ENCODE measurements at regions not wholly inside any gene's neighbourhood (a gene's known extent, or its start where the extent isn't known, plus 50 kb on each side); places are given as distances from the start of the nearest gene placed in this dataset.

DNA sequence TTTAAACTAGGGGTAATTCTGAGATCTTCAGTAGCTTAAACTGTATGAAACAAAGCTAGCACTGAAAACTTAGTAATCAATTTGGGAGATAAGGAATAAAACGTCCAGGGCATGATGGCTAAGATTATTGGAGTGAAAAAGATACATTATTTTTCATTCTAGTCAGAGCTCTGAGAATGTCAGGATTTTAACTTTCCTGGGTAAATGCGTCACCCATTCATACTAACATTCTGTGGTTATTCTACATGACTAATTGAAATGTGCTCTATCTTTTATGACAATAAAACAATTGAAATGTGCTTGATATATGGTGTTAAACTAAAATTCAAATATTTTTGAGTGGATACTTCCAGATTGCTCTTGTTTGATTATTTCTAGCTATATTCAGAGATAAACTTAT is 626.0 kb downstream of the EDEM1 start:
- Histone ChIP-seq H3K36me3 (ENCODE audit: control insufficient read depth in 2 of 2, insufficient read depth in 2 of 2, low read length in 2 of 2) (no peaks in the 10 kb centered on the region), H3K9me3 (ENCODE audit: control insufficient read depth in 2 of 2, low read length in 2 of 2) (no peaks in the 10 kb centered on the region), H3K27ac (ENCODE audit: low read depth in 2 of 2, low read length in 2 of 2) (no peak overlapping the region), H3K9ac (ENCODE audit: low read depth in 1 of 2, low read length in 2 of 2) (no peak overlapping the region), H3K4me3 (ENCODE audit: low read length in 2 of 2) (no peak overlapping the region), H3K4me1 (ENCODE audit: control insufficient read depth in 2 of 2, insufficient read depth in 2 of 2, low read length in 2 of 2) (no peaks in the 10 kb centered on the region), H3K27me3 (ENCODE audit: control insufficient read depth in 2 of 2, insufficient read depth in 2 of 2, low read length in 2 of 2) (no peaks in the 10 kb centered on the region)

DNA sequence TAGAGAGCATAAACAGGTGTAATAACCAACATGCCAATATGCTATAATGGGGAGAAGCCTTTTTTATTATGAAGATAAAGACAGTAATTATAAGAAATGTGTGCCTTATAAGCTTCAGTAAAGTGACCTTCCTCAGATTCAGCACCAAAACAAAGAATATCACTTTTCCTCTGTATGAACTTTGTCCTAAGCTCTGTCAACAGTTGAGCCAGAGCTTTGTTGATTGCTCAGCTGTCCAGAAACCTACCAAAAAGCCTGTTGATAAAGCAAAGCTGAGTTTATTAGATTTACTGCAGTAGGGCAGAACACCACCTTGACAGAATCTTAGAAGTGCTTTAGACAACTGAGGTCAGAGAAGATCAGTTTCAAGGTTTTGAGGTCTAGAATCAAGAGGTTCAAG is 635.3 kb downstream of the EDEM1 start:
- H3K36me3 ChIP-seq (ENCODE audit: control insufficient read depth in 2 of 2, insufficient read depth in 2 of 2, low read length in 2 of 2) = no peaks in the 10 kb centered on the region
- no peaks in the 10 kb centered on the region for H3K4me1 ChIP-seq (ENCODE audit: control insufficient read depth in 2 of 2, insufficient read depth in 2 of 2, low read length in 2 of 2)
- no peaks in the 10 kb centered on the region for H3K27me3 ChIP-seq (ENCODE audit: control insufficient read depth in 2 of 2, insufficient read depth in 2 of 2, low read length in 2 of 2)
- no peaks in the 10 kb centered on the region for H3K9me3 ChIP-seq (ENCODE audit: control insufficient read depth in 2 of 2, low read length in 2 of 2)
- H3K27ac ChIP-seq (ENCODE audit: low read depth in 2 of 2, low read length in 2 of 2) = no peak overlapping the region
- H3K9ac ChIP-seq (ENCODE audit: low read depth in 1 of 2, low read length in 2 of 2) = no peak overlapping the region
- H3K4me3 ChIP-seq (ENCODE audit: low read length in 2 of 2) = no peak overlapping the region

DNA sequence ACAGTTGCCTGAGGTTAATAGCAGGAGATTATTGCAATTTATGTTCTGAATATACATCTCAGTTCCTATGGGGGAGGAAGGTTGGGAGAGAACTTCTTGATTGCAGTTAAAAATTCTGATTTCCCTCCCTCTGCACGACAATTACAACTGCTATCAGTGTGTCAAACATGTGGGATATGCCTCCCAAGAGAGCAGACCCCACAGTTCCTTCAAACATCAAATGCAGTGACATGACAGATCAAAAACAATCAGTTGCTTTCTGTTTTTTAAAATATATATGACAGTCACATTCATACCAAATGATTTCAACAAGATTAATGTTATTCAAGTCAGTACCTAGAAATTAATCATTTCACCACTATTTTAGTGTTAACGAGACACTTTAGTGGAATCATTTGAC is 639.0 kb downstream of the EDEM1 start:
- Histone ChIP-seq H3K9ac (ENCODE audit: low read depth in 1 of 2, low read length in 2 of 2) (no peak overlapping the region), H3K36me3 (ENCODE audit: control insufficient read depth in 2 of 2, insufficient read depth in 2 of 2, low read length in 2 of 2) (no peaks in the 10 kb centered on the region), H3K27me3 (ENCODE audit: control insufficient read depth in 2 of 2, insufficient read depth in 2 of 2, low read length in 2 of 2) (no peaks in the 10 kb centered on the region), H3K9me3 (ENCODE audit: control insufficient read depth in 2 of 2, low read length in 2 of 2) (no peaks in the 10 kb centered on the region), H3K4me1 (ENCODE audit: control insufficient read depth in 2 of 2, insufficient read depth in 2 of 2, low read length in 2 of 2) (no peaks in the 10 kb centered on the region), H3K27ac (ENCODE audit: low read depth in 2 of 2, low read length in 2 of 2) (no peak overlapping the region), H3K4me3 (ENCODE audit: low read length in 2 of 2) (no peak overlapping the region)

DNA sequence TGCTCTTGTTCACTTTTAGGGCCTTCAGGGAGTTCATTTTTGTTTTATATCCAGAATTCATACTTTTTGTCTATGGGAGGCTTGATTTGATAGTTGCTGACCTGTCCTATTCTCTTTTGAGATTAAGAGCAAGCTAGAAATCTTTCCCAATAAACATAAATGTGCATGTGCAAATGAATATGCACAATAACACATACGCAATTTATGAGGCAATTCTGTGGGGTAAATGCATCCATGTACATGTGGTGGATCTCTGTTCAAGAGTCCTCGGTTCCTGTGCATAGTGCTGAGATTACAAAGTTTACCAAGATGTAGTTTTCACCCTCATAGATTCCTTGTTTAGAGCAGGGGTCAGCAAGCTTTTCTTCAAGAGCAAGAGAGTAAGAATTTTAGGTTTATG is 640.7 kb downstream of the EDEM1 start:
- H3K27me3 ChIP-seq (ENCODE audit: control insufficient read depth in 2 of 2, insufficient read depth in 2 of 2, low read length in 2 of 2) = no peaks in the 10 kb centered on the region
- no peak overlapping the region for H3K4me3 ChIP-seq (ENCODE audit: low read length in 2 of 2)
- H3K36me3 ChIP-seq (ENCODE audit: control insufficient read depth in 2 of 2, insufficient read depth in 2 of 2, low read length in 2 of 2) = no peaks in the 10 kb centered on the region
- no peak overlapping the region for H3K9ac ChIP-seq (ENCODE audit: low read depth in 1 of 2, low read length in 2 of 2)
- H3K9me3 ChIP-seq (ENCODE audit: control insufficient read depth in 2 of 2, low read length in 2 of 2) = no peaks in the 10 kb centered on the region
- H3K4me1 ChIP-seq (ENCODE audit: control insufficient read depth in 2 of 2, insufficient read depth in 2 of 2, low read length in 2 of 2) = no peaks in the 10 kb centered on the region
- no peak overlapping the region for H3K27ac ChIP-seq (ENCODE audit: low read depth in 2 of 2, low read length in 2 of 2)

DNA sequence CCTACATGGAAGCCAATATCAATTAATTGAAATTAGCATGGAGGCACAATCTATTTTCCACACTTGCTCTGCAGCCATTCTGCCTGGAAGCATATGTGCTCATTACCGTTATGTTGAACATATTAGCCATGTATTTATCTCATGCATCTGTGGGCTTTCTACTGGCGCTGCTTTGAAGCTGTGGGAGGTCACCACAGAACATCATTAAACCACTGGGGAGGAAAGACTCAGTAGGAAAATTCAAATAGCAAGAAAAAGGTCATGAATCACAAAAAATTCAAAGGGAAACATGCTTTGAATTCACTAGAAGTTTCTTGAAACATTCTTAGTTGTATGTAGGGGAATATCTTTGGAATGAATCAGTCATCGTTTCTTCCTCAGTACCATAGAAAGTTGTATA is 652.5 kb downstream of the EDEM1 start:
- H3K4me3 ChIP-seq (ENCODE audit: low read length in 2 of 2) = no peak overlapping the region
- H3K27me3 ChIP-seq (ENCODE audit: control insufficient read depth in 2 of 2, insufficient read depth in 2 of 2, low read length in 2 of 2) = no peaks in the 10 kb centered on the region
- no peak overlapping the region for H3K9ac ChIP-seq (ENCODE audit: low read depth in 1 of 2, low read length in 2 of 2)
- no peaks in the 10 kb centered on the region for H3K36me3 ChIP-seq (ENCODE audit: control insufficient read depth in 2 of 2, insufficient read depth in 2 of 2, low read length in 2 of 2)
- no peaks in the 10 kb centered on the region for H3K9me3 ChIP-seq (ENCODE audit: control insufficient read depth in 2 of 2, low read length in 2 of 2)
- no peak overlapping the region for H3K27ac ChIP-seq (ENCODE audit: low read depth in 2 of 2, low read length in 2 of 2)
- H3K4me1 ChIP-seq (ENCODE audit: control insufficient read depth in 2 of 2, insufficient read depth in 2 of 2, low read length in 2 of 2) = no peaks in the 10 kb centered on the region

DNA sequence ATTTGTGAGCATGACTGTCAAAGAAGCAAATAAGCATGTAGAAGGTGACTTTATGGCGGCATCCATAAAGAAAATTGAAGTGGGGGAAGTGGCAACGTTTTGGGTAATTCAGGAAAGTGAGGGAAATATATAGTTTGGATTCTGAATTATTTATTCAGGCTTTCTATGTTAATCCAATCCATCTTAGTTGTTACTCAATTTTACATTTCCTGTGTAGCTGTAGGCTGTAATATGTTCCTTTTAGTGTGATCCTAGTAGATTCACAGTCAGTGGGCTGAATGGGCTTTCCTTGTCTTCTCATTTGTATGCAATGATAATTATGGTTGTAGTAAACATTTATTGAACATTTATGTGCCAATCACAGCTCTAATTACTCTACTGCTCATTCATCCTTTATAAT is 654.1 kb downstream of the EDEM1 start:
- no peaks in the 10 kb centered on the region for H3K4me1 ChIP-seq (ENCODE audit: control insufficient read depth in 2 of 2, insufficient read depth in 2 of 2, low read length in 2 of 2)
- no peak overlapping the region for H3K27ac ChIP-seq (ENCODE audit: low read depth in 2 of 2, low read length in 2 of 2)
- no peak overlapping the region for H3K9ac ChIP-seq (ENCODE audit: low read depth in 1 of 2, low read length in 2 of 2)
- H3K9me3 ChIP-seq (ENCODE audit: control insufficient read depth in 2 of 2, low read length in 2 of 2) = no peaks in the 10 kb centered on the region
- no peak overlapping the region for H3K4me3 ChIP-seq (ENCODE audit: low read length in 2 of 2)
- no peaks in the 10 kb centered on the region for H3K36me3 ChIP-seq (ENCODE audit: control insufficient read depth in 2 of 2, insufficient read depth in 2 of 2, low read length in 2 of 2)
- H3K27me3 ChIP-seq (ENCODE audit: control insufficient read depth in 2 of 2, insufficient read depth in 2 of 2, low read length in 2 of 2) = no peaks in the 10 kb centered on the region

DNA sequence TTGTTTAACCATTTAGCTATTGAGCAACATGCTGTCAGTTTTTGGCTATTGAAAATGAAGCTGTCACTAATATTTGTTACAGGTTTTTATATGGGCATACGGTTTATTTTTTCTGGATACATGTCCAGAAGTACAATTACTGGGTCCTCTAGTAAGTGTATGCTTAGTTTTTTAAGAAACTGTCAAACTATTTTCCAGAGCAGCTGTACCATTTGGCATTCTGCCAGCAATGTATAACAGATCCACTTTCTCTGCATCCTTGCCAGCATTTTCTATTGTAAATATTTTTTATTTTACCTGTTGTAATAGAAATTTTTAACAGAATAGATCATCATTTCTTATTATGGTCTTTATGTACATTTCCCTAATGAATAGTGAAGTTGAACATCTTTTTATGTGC is 658.8 kb downstream of the EDEM1 start:
- Histone ChIP-seq H3K9ac (ENCODE audit: low read depth in 1 of 2, low read length in 2 of 2) (no peak overlapping the region), H3K4me1 (ENCODE audit: control insufficient read depth in 2 of 2, insufficient read depth in 2 of 2, low read length in 2 of 2) (no peaks in the 10 kb centered on the region), H3K27ac (ENCODE audit: low read depth in 2 of 2, low read length in 2 of 2) (no peak overlapping the region), H3K9me3 (ENCODE audit: control insufficient read depth in 2 of 2, low read length in 2 of 2) (no peaks in the 10 kb centered on the region), H3K4me3 (ENCODE audit: low read length in 2 of 2) (no peak overlapping the region), H3K27me3 (ENCODE audit: control insufficient read depth in 2 of 2, insufficient read depth in 2 of 2, low read length in 2 of 2) (no peaks in the 10 kb centered on the region), H3K36me3 (ENCODE audit: control insufficient read depth in 2 of 2, insufficient read depth in 2 of 2, low read length in 2 of 2) (no peaks in the 10 kb centered on the region)

DNA sequence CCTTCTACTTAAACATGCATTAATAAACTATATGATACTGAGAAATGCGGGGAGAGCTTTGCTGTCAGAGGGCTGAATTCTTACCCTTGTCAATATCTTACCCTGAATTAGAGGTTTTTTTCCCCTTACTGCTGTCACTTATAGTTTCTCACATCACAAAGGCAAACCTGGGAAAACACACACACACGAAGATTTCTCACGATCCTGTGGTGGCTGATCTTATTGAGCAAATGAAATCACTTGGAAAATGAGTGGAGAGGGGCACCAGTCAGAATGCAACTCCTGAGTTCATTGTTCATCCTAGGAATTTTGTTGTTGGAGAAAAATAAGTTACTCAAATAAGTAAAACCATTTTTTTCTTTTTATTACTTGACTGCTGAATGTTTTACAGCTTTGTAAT is 673.6 kb downstream of the EDEM1 start:
- Histone ChIP-seq H3K4me3 (ENCODE audit: low read length in 2 of 2) (no peak overlapping the region), H3K9me3 (ENCODE audit: control insufficient read depth in 2 of 2, low read length in 2 of 2) (no peaks in the 10 kb centered on the region), H3K36me3 (ENCODE audit: control insufficient read depth in 2 of 2, insufficient read depth in 2 of 2, low read length in 2 of 2) (no peaks in the 10 kb centered on the region), H3K4me1 (ENCODE audit: control insufficient read depth in 2 of 2, insufficient read depth in 2 of 2, low read length in 2 of 2) (no peaks in the 10 kb centered on the region), H3K27ac (ENCODE audit: low read depth in 2 of 2, low read length in 2 of 2) (no peak overlapping the region), H3K9ac (ENCODE audit: low read depth in 1 of 2, low read length in 2 of 2) (no peak overlapping the region), H3K27me3 (ENCODE audit: control insufficient read depth in 2 of 2, insufficient read depth in 2 of 2, low read length in 2 of 2) (no peaks in the 10 kb centered on the region)

DNA sequence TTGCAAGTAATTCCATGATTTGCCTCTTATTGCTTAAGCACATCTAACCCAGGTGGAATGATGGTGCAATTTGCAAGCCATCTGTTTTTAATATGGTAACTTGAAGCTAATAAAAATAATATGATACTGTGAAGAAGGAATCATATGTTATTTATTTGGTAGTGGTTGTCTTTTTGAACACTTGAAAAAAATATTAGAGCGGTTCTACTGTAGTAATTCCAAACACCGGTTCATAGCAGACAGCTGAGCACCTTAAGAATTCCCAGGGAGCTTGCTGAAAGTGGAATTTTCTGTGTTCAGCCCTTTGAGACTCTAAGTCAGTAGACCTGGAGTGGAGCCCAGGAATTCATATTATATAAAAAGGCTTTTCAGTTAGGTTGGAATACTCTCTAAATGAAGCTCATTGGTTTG is 687.4 kb downstream of the EDEM1 start:
- Histone ChIP-seq H3K27me3 (ENCODE audit: control insufficient read depth in 2 of 2, insufficient read depth in 2 of 2, low read length in 2 of 2) (no peaks in the 10 kb centered on the region), H3K9ac (ENCODE audit: low read depth in 1 of 2, low read length in 2 of 2) (no peak overlapping the region), H3K27ac (ENCODE audit: low read depth in 2 of 2, low read length in 2 of 2) (no peak overlapping the region), H3K4me1 (ENCODE audit: control insufficient read depth in 2 of 2, insufficient read depth in 2 of 2, low read length in 2 of 2) (no peaks in the 10 kb centered on the region), H3K36me3 (ENCODE audit: control insufficient read depth in 2 of 2, insufficient read depth in 2 of 2, low read length in 2 of 2) (no peaks in the 10 kb centered on the region), H3K9me3 (ENCODE audit: control insufficient read depth in 2 of 2, low read length in 2 of 2) (no peaks in the 10 kb centered on the region), H3K4me3 (ENCODE audit: low read length in 2 of 2) (no peak overlapping the region)

DNA sequence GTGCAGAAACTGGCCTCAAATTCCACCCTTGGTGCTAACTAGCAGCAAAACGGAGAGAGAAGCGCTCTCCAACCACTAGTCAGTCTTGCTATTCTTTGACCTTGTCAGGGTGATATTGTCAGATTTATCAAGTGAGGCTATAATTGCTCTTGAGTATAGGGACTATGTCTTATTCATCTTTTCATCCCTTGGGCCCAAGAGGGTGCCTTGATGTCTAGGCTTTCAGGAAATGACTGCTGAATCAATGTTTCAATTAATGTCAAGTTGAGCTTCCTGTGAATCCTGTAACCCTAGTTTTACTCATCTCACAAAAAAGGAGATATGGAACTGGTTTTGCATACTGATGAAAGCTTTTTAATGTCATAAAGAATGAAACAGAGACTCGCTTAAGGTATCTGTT is 701.3 kb downstream of the EDEM1 start:
- Histone ChIP-seq H3K36me3 (ENCODE audit: control insufficient read depth in 2 of 2, insufficient read depth in 2 of 2, low read length in 2 of 2) (no peaks in the 10 kb centered on the region), H3K27me3 (ENCODE audit: control insufficient read depth in 2 of 2, insufficient read depth in 2 of 2, low read length in 2 of 2) (no peaks in the 10 kb centered on the region), H3K4me3 (ENCODE audit: low read length in 2 of 2) (no peak overlapping the region), H3K4me1 (ENCODE audit: control insufficient read depth in 2 of 2, insufficient read depth in 2 of 2, low read length in 2 of 2) (no peaks in the 10 kb centered on the region), H3K9ac (ENCODE audit: low read depth in 1 of 2, low read length in 2 of 2) (no peak overlapping the region), H3K27ac (ENCODE audit: low read depth in 2 of 2, low read length in 2 of 2) (no peak overlapping the region), H3K9me3 (ENCODE audit: control insufficient read depth in 2 of 2, low read length in 2 of 2) (no peaks in the 10 kb centered on the region)

DNA sequence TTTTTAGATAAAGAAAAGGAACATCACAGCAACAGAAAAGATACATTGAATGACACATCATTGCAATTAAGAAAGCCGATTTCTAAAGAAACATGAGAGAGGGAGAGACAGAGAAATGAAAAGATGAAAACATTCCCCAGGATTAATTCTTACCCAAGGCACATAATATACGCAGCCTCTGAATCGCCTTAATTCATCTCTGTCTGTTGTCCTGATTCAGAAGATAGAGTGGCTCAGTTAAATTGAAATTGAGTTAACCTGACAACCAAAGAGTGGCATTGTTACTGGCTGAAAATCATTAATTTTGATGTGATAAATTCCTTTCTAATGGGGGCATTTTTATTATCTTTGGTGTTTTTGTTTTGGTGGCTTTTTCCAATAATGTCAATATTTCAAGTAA is 701.9 kb downstream of the EDEM1 start:
- Histone ChIP-seq H3K27ac (ENCODE audit: low read depth in 2 of 2, low read length in 2 of 2) (no peak overlapping the region), H3K4me3 (ENCODE audit: low read length in 2 of 2) (no peak overlapping the region), H3K36me3 (ENCODE audit: control insufficient read depth in 2 of 2, insufficient read depth in 2 of 2, low read length in 2 of 2) (no peaks in the 10 kb centered on the region), H3K4me1 (ENCODE audit: control insufficient read depth in 2 of 2, insufficient read depth in 2 of 2, low read length in 2 of 2) (no peaks in the 10 kb centered on the region), H3K9ac (ENCODE audit: low read depth in 1 of 2, low read length in 2 of 2) (no peak overlapping the region), H3K9me3 (ENCODE audit: control insufficient read depth in 2 of 2, low read length in 2 of 2) (no peaks in the 10 kb centered on the region), H3K27me3 (ENCODE audit: control insufficient read depth in 2 of 2, insufficient read depth in 2 of 2, low read length in 2 of 2) (no peaks in the 10 kb centered on the region)

Measured in mucosa of rectum (tissue), 2 donors.